Panc1 (cell line): ENCODE measurements at regions not wholly inside any gene's neighbourhood (a gene's known extent, or its start where the extent isn't known, plus 50 kb on each side); places are given as distances from the start of the nearest gene placed in this dataset.

Experiments
- ATAC-seq: fragments of 200-7000 bp; cut with Tn5 transposase; 2 replicates; pipeline ENCODE4 v1.9.1; 2020; ENCODE audit warnings: mild to moderate bottlenecking, moderate library complexity
- BruUV-seq: library from RNA; stranded (reverse); fragments of 400-500 nt; replicated peaks from 2 replicates; lab custom pipeline; 2021; lab: Mats Ljungman, UMichigan
- CTCF ChIA-PET: fragments of 300-600 bp; sonication (Branson Sonifier 250); formaldehyde crosslinking; loops from one replicate; lab custom pipeline; 2022; ENCODE audit warnings: antibody characterized with exemption; lab: Charles Lee
- POLR2A ChIA-PET: fragments of 300-600 bp; sonication (Branson Sonifier 250); formaldehyde crosslinking; loops from one replicate; lab custom pipeline; 2022; ENCODE audit warnings: antibody characterized with exemption; lab: Charles Lee
- DNase-seq: peaks from one replicate; pipeline ENCODE4 v3.0.0-alpha.2; 2010; ENCODE audit warnings: low read depth, low spot score
- H3K27ac ChIP-seq: 2 replicates; pipeline ENCODE4 v1.5.1; 2011; ENCODE audit warnings: mild to moderate bottlenecking, low read length, inconsistent platforms
- H3K27me3 ChIP-seq: fragments of 200-500 bp; sonication (Bioruptor generic); 2 replicates; pipeline ENCODE4 v1.6.0; 2014; ENCODE audit warnings: low read length, inconsistent platforms; ENCODE audit not compliant: control insufficient read depth, insufficient read depth
- H3K36me3 ChIP-seq: fragments of 200-500 bp; sonication (Bioruptor generic); 2 replicates; pipeline ENCODE4 v1.5.1; 2014; ENCODE audit warnings: inconsistent platforms, mild to moderate bottlenecking, low read length, moderate library complexity; ENCODE audit not compliant: control insufficient read depth, insufficient read depth
- H3K4me1 ChIP-seq: 2 replicates; pipeline ENCODE4 v1.5.1; 2011; ENCODE audit warnings: inconsistent platforms, mild to moderate bottlenecking, low read length, moderate library complexity; ENCODE audit not compliant: control insufficient read depth, insufficient read depth
- H3K4me3 ChIP-seq, 2 experiments: 2 replicates each; pipeline ENCODE4 v1.5.1; 2011 to 2012; ENCODE audit warnings: low read depth in 2 of 2, low read length in 2 of 2, mild to moderate bottlenecking in 2 of 2, inconsistent platforms in 1 of 2, moderate library complexity in 1 of 2
- H3K9me3 ChIP-seq: fragments of 200-500 bp; sonication (Bioruptor generic); 2 replicates; pipeline ENCODE4 v1.5.1; 2014; ENCODE audit warnings: low read depth, mild to moderate bottlenecking, inconsistent platforms, low read length, moderate library complexity; ENCODE audit not compliant: control insufficient read depth, insufficient read depth
- SIN3A ChIP-seq: IDR thresholded peaks from 2 replicates; pipeline ENCODE4 v1.6.1; 2012; ENCODE audit warnings: low read depth, mild to moderate bottlenecking, low read length, moderate library complexity, borderline replicate concordance; ENCODE audit not compliant: insufficient read depth
- TCF7L2 ChIP-seq: IDR thresholded peaks from 2 replicates; pipeline ENCODE4 v1.6.1; 2011; ENCODE audit warnings: mild to moderate bottlenecking, low read depth, low read length, inconsistent platforms
- in situ Hi-C: cut with HindIII; loops from 2 replicates; pipeline ENCODE4 v1.10.0; 2016; ENCODE audit warnings: low sequenced_read_pairs, low pct_unique_long_range_greater_than_20kb
- intact Hi-C: fragments of 100-400 bp; cut with micrococcal nuclease; formaldehyde crosslinking; loops from one replicate; pipeline ENCODE4 v1.10.0; 2022; ENCODE audit not compliant: unreplicated experiment
- TF ChIP-seq, protein P1 (sequence below), 2 experiments: IDR thresholded peaks; 2 replicates each; pipeline ENCODE4 v1.6.1; 2011 to 2012; ENCODE audit warnings: low read depth in 2 of 2, control low read depth in 1 of 2, low read length in 1 of 2, mild to moderate bottlenecking in 1 of 2, moderate library complexity in 1 of 2; ENCODE audit not compliant: insufficient read depth in 1 of 2
- TF ChIP-seq, protein P2 (sequence below): fragments of 450-650 bp; IDR thresholded peaks from 2 replicates; pipeline ENCODE4 v1.5.1; 2017; ENCODE audit warnings: mild to moderate bottlenecking

DNA sequence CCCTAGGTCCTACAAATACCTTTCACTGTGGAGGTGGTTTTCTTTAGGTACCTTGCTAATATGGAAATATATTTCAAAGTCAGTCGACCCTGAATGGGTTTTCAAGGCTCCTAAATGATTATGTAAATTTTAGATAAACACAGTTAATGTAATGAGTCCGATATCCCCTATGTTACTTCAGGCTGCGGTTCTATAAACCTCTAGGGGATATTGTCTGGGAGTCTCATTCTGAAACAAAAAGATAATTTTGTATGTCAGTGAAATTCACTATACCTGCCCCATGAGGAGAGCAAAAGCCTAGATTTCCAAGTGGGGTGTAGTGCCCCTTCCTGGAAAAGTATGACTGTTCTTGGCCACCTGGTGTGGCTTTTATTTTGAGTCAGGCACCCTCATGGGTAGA is 377.3 kb downstream of the ICE1 start:
- in situ Hi-C loops: no loop called here
- no peak for TF ChIP-seq SIN3A
- TF ChIP-seq, protein P1, sequence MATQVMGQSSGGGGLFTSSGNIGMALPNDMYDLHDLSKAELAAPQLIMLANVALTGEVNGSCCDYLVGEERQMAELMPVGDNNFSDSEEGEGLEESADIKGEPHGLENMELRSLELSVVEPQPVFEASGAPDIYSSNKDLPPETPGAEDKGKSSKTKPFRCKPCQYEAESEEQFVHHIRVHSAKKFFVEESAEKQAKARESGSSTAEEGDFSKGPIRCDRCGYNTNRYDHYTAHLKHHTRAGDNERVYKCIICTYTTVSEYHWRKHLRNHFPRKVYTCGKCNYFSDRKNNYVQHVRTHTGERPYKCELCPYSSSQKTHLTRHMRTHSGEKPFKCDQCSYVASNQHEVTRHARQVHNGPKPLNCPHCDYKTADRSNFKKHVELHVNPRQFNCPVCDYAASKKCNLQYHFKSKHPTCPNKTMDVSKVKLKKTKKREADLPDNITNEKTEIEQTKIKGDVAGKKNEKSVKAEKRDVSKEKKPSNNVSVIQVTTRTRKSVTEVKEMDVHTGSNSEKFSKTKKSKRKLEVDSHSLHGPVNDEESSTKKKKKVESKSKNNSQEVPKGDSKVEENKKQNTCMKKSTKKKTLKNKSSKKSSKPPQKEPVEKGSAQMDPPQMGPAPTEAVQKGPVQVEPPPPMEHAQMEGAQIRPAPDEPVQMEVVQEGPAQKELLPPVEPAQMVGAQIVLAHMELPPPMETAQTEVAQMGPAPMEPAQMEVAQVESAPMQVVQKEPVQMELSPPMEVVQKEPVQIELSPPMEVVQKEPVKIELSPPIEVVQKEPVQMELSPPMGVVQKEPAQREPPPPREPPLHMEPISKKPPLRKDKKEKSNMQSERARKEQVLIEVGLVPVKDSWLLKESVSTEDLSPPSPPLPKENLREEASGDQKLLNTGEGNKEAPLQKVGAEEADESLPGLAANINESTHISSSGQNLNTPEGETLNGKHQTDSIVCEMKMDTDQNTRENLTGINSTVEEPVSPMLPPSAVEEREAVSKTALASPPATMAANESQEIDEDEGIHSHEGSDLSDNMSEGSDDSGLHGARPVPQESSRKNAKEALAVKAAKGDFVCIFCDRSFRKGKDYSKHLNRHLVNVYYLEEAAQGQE (IDR thresholded peaks at IDR 0.05; ENCODE audit: insufficient read depth in 1 of 2, low read depth in 2 of 2, low read length in 1 of 2): no peak

DNA sequence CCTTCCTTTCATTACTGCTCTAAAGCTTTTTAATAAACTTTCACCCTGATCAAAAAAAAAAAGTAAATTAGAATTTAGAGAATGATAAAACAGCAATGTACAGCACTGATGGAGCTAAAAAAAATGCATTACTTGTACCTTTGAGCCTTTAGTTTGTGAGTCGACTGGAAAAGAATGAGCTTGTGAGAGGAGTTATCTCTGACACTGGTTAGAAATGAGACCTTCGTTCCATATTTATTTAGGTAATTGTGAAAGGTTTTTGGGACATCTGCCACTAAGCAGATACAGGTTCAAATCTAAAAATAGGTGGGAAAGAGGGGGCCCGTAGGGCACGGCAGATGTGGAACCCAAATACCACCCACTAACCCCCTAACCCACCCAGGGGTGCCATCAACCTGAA is 376.8 kb downstream of the ICE1 start:
- CTCF ChIA-PET: no interaction called here
- Histone ChIP-seq H3K27me3 (no peaks in the 10 kb centered on the region; the same call in 1 of the 2 replicates), H3K4me1 (no peaks in the 10 kb centered on the region), H3K27ac (no peak overlapping the region), H3K36me3 (no peaks in the 10 kb centered on the region), H3K4me3 (no peak overlapping the region), H3K9me3 (no peaks in the 10 kb centered on the region)
- TF ChIP-seq, protein P1 (IDR thresholded peaks at IDR 0.05; ENCODE audit: insufficient read depth in 1 of 2, low read depth in 2 of 2, low read length in 1 of 2): no peak
- TF ChIP-seq, protein P2, sequence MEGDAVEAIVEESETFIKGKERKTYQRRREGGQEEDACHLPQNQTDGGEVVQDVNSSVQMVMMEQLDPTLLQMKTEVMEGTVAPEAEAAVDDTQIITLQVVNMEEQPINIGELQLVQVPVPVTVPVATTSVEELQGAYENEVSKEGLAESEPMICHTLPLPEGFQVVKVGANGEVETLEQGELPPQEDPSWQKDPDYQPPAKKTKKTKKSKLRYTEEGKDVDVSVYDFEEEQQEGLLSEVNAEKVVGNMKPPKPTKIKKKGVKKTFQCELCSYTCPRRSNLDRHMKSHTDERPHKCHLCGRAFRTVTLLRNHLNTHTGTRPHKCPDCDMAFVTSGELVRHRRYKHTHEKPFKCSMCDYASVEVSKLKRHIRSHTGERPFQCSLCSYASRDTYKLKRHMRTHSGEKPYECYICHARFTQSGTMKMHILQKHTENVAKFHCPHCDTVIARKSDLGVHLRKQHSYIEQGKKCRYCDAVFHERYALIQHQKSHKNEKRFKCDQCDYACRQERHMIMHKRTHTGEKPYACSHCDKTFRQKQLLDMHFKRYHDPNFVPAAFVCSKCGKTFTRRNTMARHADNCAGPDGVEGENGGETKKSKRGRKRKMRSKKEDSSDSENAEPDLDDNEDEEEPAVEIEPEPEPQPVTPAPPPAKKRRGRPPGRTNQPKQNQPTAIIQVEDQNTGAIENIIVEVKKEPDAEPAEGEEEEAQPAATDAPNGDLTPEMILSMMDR: no peak
- TF ChIP-seq TCF7L2 (no peak), SIN3A (no peak)
- ATAC-seq: no peak
- no peak for DNase-seq
- POLR2A ChIA-PET: no interaction called here
- intact Hi-C loops (no loop called here), in situ Hi-C loops (no loop called here)
- BruUV-seq: no TSS peak

More for the DNA sequence above, 377.3 kb downstream of the ICE1 start:
- no peak overlapping the region for H3K27ac ChIP-seq
- BruUV-seq: no TSS peak
- DNase-seq: no peak
- H3K36me3 ChIP-seq: no peaks in the 10 kb centered on the region
- ChIA-PET POLR2A (no interaction called here), CTCF (no interaction called here)
- no peaks in the 10 kb centered on the region for H3K4me1 ChIP-seq
- intact Hi-C loops: no loop called here
- ATAC-seq: no peak
- no peaks in the 10 kb centered on the region; the same call in 1 of the 2 replicates for H3K27me3 ChIP-seq
- H3K9me3 ChIP-seq: no peaks in the 10 kb centered on the region
- H3K4me3 ChIP-seq: no peak overlapping the region
